SKM-1 treated with dmso at 0.1 percent for 144 hours (cell line): ENCODE measurements at regions not wholly inside any gene's neighbourhood (a gene's known extent, or its start where the extent isn't known, plus 50 kb on each side); places are given as distances from the start of the nearest gene placed in this dataset.
"Not testable (repeated sequence)": the region's sequence is repeated elsewhere in the genome, so short reads cannot be mapped to it uniquely, and the experiment has no call there.

ENCODE experiments used
- DNase-seq: peaks from one replicate; lab custom pipeline; 2025; ENCODE audit not compliant: unreplicated experiment; lab: John Stamatoyannopoulos, UW

GRCh38 chr2:128503399-128504245 is 185.0 kb upstream of the HS6ST1 start:
- no peak for DNase-seq

GRCh38 chr2:128504246-128505149 is 185.8 kb upstream of the HS6ST1 start:
- DNase-seq: no peak

GRCh38 chr2:128505150-128505490 is 186.5 kb upstream of the HS6ST1 start:
- DNase-seq: no peak

- no peak for DNase-seq
Observed at GRCh38 chr2:128505575-128506526, 187.2 kb upstream of the HS6ST1 start.

GRCh38 chr2:128506534-128506933 is 187.9 kb upstream of the HS6ST1 start:
- no peak for DNase-seq

GRCh38 chr2:128510701-128511397 is 192.2 kb upstream of the HS6ST1 start:
- no peak for DNase-seq

- DNase-seq: no peak
Observed at GRCh38 chr2:128511731-128512378, 193.2 kb upstream of the HS6ST1 start.

GRCh38 chr2:128512379-128513115 is 193.9 kb upstream of the HS6ST1 start:
- DNase-seq: no peak

GRCh38 chr2:128513116-128513960 is 194.7 kb upstream of the HS6ST1 start:
- DNase-seq: peak; percentile 70

GRCh38 chr2:128513961-128514283 is 195.3 kb upstream of the HS6ST1 start:
- peak; percentile 70 for DNase-seq

- no peak for DNase-seq
Observed at GRCh38 chr2:128514555-128514955, 195.9 kb upstream of the HS6ST1 start.

- DNase-seq: no peak
Observed at GRCh38 chr2:128516938-128517337, 198.3 kb upstream of the HS6ST1 start.

GRCh38 chr2:128519028-128519427 is 200.4 kb upstream of the HS6ST1 start:
- not testable (repeated sequence) for DNase-seq

- no peak for DNase-seq
Observed at GRCh38 chr2:128519517-128520215, 201.0 kb upstream of the HS6ST1 start.

GRCh38 chr2:128520340-128520739 is 201.7 kb upstream of the HS6ST1 start:
- no peak for DNase-seq

- no peak for DNase-seq
Observed at GRCh38 chr2:128520791-128521190, 202.1 kb upstream of the HS6ST1 start.

GRCh38 chr2:128521482-128521881 is 202.8 kb upstream of the HS6ST1 start:
- no peak for DNase-seq

- DNase-seq: no peak
Observed at GRCh38 chr2:128522829-128523228, 204.2 kb upstream of the HS6ST1 start.
